Neural cell (in vitro differentiated cells): ENCODE measurements at regions not wholly inside any gene's neighbourhood (a gene's known extent, or its start where the extent isn't known, plus 50 kb on each side); places are given as distances from the start of the nearest gene placed in this dataset.

ENCODE experiments used
- H2AFZ ChIP-seq: fragments of 200-600, 300-800 bp; sonication (generic), shearing (Covaris generic); 2 replicates; pipeline ENCODE4 v1.6.0; 2014; ENCODE audit warnings: low read depth, mild to moderate bottlenecking, antibody characterized with exemption, low read length, moderate library complexity
- H3F3A ChIP-seq: fragments of 200-600 bp; shearing (Covaris generic); 2 replicates; pipeline ENCODE4 v1.6.1; 2016; ENCODE audit warnings: mild to moderate bottlenecking, moderate library complexity, mixed read lengths, antibody characterized with exemption, low read length; ENCODE audit not compliant: insufficient read depth, poor library complexity, severe bottlenecking
- H3K27ac ChIP-seq: fragments of 200-600, 300-800 bp; sonication (generic), shearing (Covaris generic); 2 replicates; pipeline ENCODE4 v1.5.1; 2014; ENCODE audit warnings: mild to moderate bottlenecking, low read length, moderate library complexity
- H3K27me3 ChIP-seq: fragments of 300-800, 200-600 bp; sonication (generic), shearing (Covaris generic); 2 replicates; pipeline ENCODE4 v1.6.0; 2014; ENCODE audit warnings: mild to moderate bottlenecking, low read depth, low read length, moderate library complexity; ENCODE audit not compliant: insufficient read depth
- H3K36me3 ChIP-seq: fragments of 300-800, 200-600 bp; sonication (generic), shearing (Covaris generic); 2 replicates; pipeline ENCODE4 v1.5.1; 2014; ENCODE audit warnings: mild to moderate bottlenecking, antibody characterized with exemption, low read length, moderate library complexity; ENCODE audit not compliant: insufficient read depth
- H3K4me2 ChIP-seq: fragments of 300-800, 200-600 bp; sonication (generic), shearing (Covaris generic); 2 replicates; pipeline ENCODE4 v1.6.0; 2014; ENCODE audit warnings: mild to moderate bottlenecking, low read length
- H3K4me3 ChIP-seq: fragments of 300-800, 200-600 bp; sonication (generic), shearing (Covaris generic); 2 replicates; pipeline ENCODE4 v1.5.1; 2014; ENCODE audit warnings: mild to moderate bottlenecking, low read length, moderate library complexity
- H3K79me2 ChIP-seq: fragments of 200-600 bp; shearing (Covaris generic); replicated peaks from 2 replicates; pipeline ENCODE4 v1.6.0; 2014; ENCODE audit warnings: mild to moderate bottlenecking, low read length, moderate library complexity; ENCODE audit not compliant: insufficient read depth
- H3K9ac ChIP-seq: fragments of 300-800, 200-600 bp; sonication (generic), shearing (Covaris generic); 2 replicates; pipeline ENCODE4 v1.6.1; 2016; ENCODE audit warnings: mild to moderate bottlenecking, low read length, mixed read lengths
- H3K9me2 ChIP-seq: fragments of 200-600 bp; shearing (Covaris generic); 2 replicates; pipeline ENCODE4 v1.6.1; 2016; ENCODE audit warnings: mild to moderate bottlenecking, low read length, mixed read lengths; ENCODE audit not compliant: insufficient read depth
- H3K9me3 ChIP-seq: fragments of 200-600, 300-800 bp; sonication (generic), shearing (Covaris generic); 2 replicates; pipeline ENCODE4 v1.6.1; 2016; ENCODE audit warnings: mild to moderate bottlenecking, mixed run types, low read length, moderate library complexity, mixed read lengths
- H4K20me1 ChIP-seq: fragments of 200-600 bp; shearing (Covaris generic); 2 replicates; pipeline ENCODE4 v1.6.1; 2016; ENCODE audit warnings: mild to moderate bottlenecking, mixed run types; ENCODE audit not compliant: insufficient read depth
- EP300 ChIP-seq: fragments of 450-650 bp; conservative IDR thresholded peaks from 2 replicates; pipeline ENCODE4 v1.6.1; 2014; ENCODE audit warnings: antibody characterized with exemption, mild to moderate bottlenecking, moderate library complexity; ENCODE audit not compliant: poor library complexity, severe bottlenecking
- EZH2 ChIP-seq: fragments of 200-600, 300-800 bp; shearing (Covaris generic), sonication (generic); IDR thresholded peaks from 2 replicates; pipeline ENCODE4 v1.6.1; 2014; ENCODE audit warnings: antibody characterized with exemption, low read length, borderline replicate concordance, mild to moderate bottlenecking; ENCODE audit not compliant: insufficient read depth, poor library complexity, severe bottlenecking
- MXI1 ChIP-seq: fragments of 450-650 bp; conservative IDR thresholded peaks from 2 replicates; pipeline ENCODE4 v1.6.1; 2014; ENCODE audit warnings: antibody characterized with exemption, mild to moderate bottlenecking; ENCODE audit not compliant: poor library complexity, severe bottlenecking
- POLR2AphosphoS5 ChIP-seq: IDR thresholded peaks from 2 replicates; pipeline ENCODE4 v1.6.1; 2012
- RAD21 ChIP-seq: fragments of 450-650 bp; conservative IDR thresholded peaks from 2 replicates; pipeline ENCODE4 v1.6.1; 2014; ENCODE audit warnings: antibody characterized with exemption, mild to moderate bottlenecking, moderate library complexity
- SMC3 ChIP-seq: fragments of 450-650 bp; conservative IDR thresholded peaks from 2 replicates; pipeline ENCODE4 v1.6.1; 2014; ENCODE audit warnings: antibody characterized with exemption, mild to moderate bottlenecking, moderate library complexity; ENCODE audit not compliant: poor library complexity
- TAF1 ChIP-seq: IDR thresholded peaks from 2 replicates; pipeline ENCODE4 v1.6.1; 2012; ENCODE audit warnings: low read depth
- TF ChIP-seq, protein P1 (sequence below): IDR thresholded peaks from 2 replicates; pipeline ENCODE4 v1.6.1; 2012; ENCODE audit warnings: borderline replicate concordance
- TF ChIP-seq, protein P2 (sequence below): fragments of 450-650 bp; IDR thresholded peaks from 2 replicates; pipeline ENCODE4 v1.5.1; 2014; ENCODE audit warnings: antibody characterized with exemption, mild to moderate bottlenecking, moderate library complexity; ENCODE audit not compliant: poor library complexity, severe bottlenecking

DNA sequence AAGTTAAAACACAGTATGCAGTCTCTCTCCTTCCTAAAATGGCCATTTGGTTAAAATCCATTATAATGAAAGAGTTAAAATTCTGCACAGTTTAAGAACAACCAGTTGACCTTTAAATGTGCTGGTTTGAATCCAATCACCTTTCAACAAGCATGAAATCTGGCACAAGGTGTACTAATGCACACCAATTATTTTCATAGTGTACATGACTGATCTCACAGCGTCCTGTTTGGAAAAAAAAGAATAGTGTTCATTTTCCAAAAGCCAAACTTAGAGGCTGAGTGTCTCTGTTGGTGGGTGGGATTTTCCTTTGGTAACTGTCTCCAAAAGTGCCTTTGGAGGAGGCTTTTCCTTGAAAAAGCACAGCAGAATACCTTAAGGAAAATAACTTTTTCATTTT, 180.6 kb downstream of the DEPDC1B start:
- Histone ChIP-seq H3K9me2 (no peaks in the 10 kb centered on the region), H4K20me1 (no peaks in the 10 kb centered on the region), H3K27me3 (no peaks in the 10 kb centered on the region), H3K27ac (no peak overlapping the region), H3K4me2 (no peak overlapping the region), H3K4me3 (no peak overlapping the region), H3K36me3 (no peaks in the 10 kb centered on the region), H3K9me3 (no peaks in the 10 kb centered on the region), H2AFZ (no peak overlapping the region), H3K79me2 (no peaks in the 10 kb centered on the region), H3F3A (no peaks in the 10 kb centered on the region), H3K9ac (no peak overlapping the region)
- TF ChIP-seq TAF1 (no peak), EZH2 (no peak), SMC3 (no peak), POLR2AphosphoS5 (no peak), RAD21 (no peak), MXI1 (no peak), EP300 (no peak)
- TF ChIP-seq, protein P1, sequence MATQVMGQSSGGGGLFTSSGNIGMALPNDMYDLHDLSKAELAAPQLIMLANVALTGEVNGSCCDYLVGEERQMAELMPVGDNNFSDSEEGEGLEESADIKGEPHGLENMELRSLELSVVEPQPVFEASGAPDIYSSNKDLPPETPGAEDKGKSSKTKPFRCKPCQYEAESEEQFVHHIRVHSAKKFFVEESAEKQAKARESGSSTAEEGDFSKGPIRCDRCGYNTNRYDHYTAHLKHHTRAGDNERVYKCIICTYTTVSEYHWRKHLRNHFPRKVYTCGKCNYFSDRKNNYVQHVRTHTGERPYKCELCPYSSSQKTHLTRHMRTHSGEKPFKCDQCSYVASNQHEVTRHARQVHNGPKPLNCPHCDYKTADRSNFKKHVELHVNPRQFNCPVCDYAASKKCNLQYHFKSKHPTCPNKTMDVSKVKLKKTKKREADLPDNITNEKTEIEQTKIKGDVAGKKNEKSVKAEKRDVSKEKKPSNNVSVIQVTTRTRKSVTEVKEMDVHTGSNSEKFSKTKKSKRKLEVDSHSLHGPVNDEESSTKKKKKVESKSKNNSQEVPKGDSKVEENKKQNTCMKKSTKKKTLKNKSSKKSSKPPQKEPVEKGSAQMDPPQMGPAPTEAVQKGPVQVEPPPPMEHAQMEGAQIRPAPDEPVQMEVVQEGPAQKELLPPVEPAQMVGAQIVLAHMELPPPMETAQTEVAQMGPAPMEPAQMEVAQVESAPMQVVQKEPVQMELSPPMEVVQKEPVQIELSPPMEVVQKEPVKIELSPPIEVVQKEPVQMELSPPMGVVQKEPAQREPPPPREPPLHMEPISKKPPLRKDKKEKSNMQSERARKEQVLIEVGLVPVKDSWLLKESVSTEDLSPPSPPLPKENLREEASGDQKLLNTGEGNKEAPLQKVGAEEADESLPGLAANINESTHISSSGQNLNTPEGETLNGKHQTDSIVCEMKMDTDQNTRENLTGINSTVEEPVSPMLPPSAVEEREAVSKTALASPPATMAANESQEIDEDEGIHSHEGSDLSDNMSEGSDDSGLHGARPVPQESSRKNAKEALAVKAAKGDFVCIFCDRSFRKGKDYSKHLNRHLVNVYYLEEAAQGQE, result no peak
- TF ChIP-seq, protein P2, sequence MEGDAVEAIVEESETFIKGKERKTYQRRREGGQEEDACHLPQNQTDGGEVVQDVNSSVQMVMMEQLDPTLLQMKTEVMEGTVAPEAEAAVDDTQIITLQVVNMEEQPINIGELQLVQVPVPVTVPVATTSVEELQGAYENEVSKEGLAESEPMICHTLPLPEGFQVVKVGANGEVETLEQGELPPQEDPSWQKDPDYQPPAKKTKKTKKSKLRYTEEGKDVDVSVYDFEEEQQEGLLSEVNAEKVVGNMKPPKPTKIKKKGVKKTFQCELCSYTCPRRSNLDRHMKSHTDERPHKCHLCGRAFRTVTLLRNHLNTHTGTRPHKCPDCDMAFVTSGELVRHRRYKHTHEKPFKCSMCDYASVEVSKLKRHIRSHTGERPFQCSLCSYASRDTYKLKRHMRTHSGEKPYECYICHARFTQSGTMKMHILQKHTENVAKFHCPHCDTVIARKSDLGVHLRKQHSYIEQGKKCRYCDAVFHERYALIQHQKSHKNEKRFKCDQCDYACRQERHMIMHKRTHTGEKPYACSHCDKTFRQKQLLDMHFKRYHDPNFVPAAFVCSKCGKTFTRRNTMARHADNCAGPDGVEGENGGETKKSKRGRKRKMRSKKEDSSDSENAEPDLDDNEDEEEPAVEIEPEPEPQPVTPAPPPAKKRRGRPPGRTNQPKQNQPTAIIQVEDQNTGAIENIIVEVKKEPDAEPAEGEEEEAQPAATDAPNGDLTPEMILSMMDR, result no peak

DNA sequence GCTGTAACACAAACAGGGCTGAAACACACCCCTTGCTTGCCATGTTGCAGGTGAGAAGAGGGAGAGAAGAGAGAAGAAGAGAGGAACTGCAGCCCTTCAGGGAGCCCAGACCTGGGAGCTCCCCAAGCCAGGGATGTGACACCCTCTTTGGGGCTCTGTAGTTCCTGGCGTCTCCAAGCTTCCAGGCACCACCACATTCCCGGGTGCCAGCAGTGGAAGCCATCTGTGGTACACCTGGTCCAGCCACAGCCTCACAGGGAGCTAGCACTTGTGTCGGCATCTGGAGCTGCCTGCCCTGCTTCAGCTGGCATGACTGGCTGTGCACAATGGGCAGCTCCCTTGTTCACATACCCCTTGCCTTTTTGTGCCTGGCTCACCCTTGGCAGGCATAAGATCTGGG, 182.1 kb downstream of the DEPDC1B start:
- Histone ChIP-seq H3K9me3 (no peaks in the 10 kb centered on the region), H3K9me2 (no peaks in the 10 kb centered on the region), H3K4me2 (no peak overlapping the region), H3K4me3 (no peak overlapping the region), H3K79me2 (no peaks in the 10 kb centered on the region), H3F3A (no peaks in the 10 kb centered on the region), H3K27ac (no peak overlapping the region), H3K9ac (no peak overlapping the region), H3K36me3 (no peaks in the 10 kb centered on the region), H3K27me3 (no peaks in the 10 kb centered on the region), H2AFZ (no peak overlapping the region), H4K20me1 (no peaks in the 10 kb centered on the region)
- TF ChIP-seq SMC3 (no peak), MXI1 (no peak)
